SK-N-SH (cell line): ENCODE measurements at regions not wholly inside any gene's neighbourhood (a gene's known extent, or its start where the extent isn't known, plus 50 kb on each side); places are given as distances from the start of the nearest gene placed in this dataset.

Source experiments
- CTCF ChIA-PET: fragments of 300-600, 350-600 bp; formaldehyde crosslinking; extraction: SDS; loops from one replicate; lab custom pipeline; 2021; lab: Yijun Ruan, JAX
- POLR2A ChIA-PET: fragments of 350-600 bp; sonication (Branson Sonifier 250); formaldehyde crosslinking; extraction: SDS; loops from one replicate; lab custom pipeline; 2020; ENCODE audit warnings: antibody characterized with exemption, inconsistent platforms; lab: Yijun Ruan, JAX
- DNase-seq: peaks from one replicate; pipeline ENCODE4 v3.0.0; 2012
- H2AFZ ChIP-seq: fragments of 200-600 bp; sonication (generic); 2 replicates; pipeline ENCODE4 v1.8.1; 2016; ENCODE audit warnings: antibody characterized with exemption, mild to moderate bottlenecking, low read depth
- H3F3A ChIP-seq: fragments of 200-600 bp; sonication (generic); replicated peaks from 2 replicates; pipeline ENCODE3; 2016; ENCODE audit warnings: antibody characterized with exemption, mild to moderate bottlenecking; ENCODE audit not compliant: insufficient read depth
- H3K27ac ChIP-seq, 2 experiments: fragments of 200-500 bp in 1 of 2; fragments of 200-600 bp in 1 of 2; sonication (Bioruptor generic) in 1 of 2; sonication (generic), shearing (Covaris generic) in 1 of 2; 2 replicates each; pipeline versions ENCODE4 v1.5.1 to v1.6.1; 2014 to 2016; ENCODE audit warnings: low read depth in 2 of 2, inconsistent platforms in 1 of 2, low read length in 1 of 2, mild to moderate bottlenecking in 1 of 2, mixed read lengths in 1 of 2
- H3K27me3 ChIP-seq: fragments of 200-600 bp; sonication (generic), shearing (Covaris generic); 2 replicates; pipeline ENCODE4 v1.6.1; 2016; ENCODE audit warnings: mixed run types; ENCODE audit not compliant: insufficient read depth
- H3K36me3 ChIP-seq, 2 experiments: fragments of 200-500 bp in 1 of 2; fragments of 200-600 bp in 1 of 2; sonication (Bioruptor generic) in 1 of 2; sonication (generic) in 1 of 2; replicated peaks in 1 of 2; 2 replicates each; pipeline versions ENCODE3 to v1.5.1; 2014 to 2016; ENCODE audit warnings: low read length in 1 of 2, mild to moderate bottlenecking in 1 of 2; ENCODE audit not compliant: insufficient read depth in 2 of 2, control insufficient read depth in 1 of 2
- H3K4me1 ChIP-seq, 2 experiments: fragments of 200-500 bp in 1 of 2; fragments of 200-600 bp in 1 of 2; sonication (Bioruptor generic) in 1 of 2; sonication (generic), shearing (Covaris generic) in 1 of 2; 2 replicates each; pipeline versions ENCODE4 v1.5.1 to v1.6.1; 2014 to 2016; ENCODE audit warnings: low read depth in 1 of 2, low read length in 1 of 2, mixed run types in 1 of 2; ENCODE audit not compliant: insufficient read depth in 2 of 2, control insufficient read depth in 1 of 2
- H3K4me2 ChIP-seq: fragments of 200-600 bp; sonication (generic), shearing (Covaris generic); 2 replicates; pipeline ENCODE4 v1.6.1; 2017; ENCODE audit warnings: mixed run types
- H3K4me3 ChIP-seq, 2 experiments: fragments of 200-500 bp in 1 of 2; fragments of 200-600 bp in 1 of 2; sonication (Bioruptor generic) in 1 of 2; sonication (generic), shearing (Covaris generic) in 1 of 2; 2 replicates each; pipeline versions ENCODE4 v1.5.1 to v1.8.1; 2014 to 2016; ENCODE audit warnings: low read depth in 2 of 2, inconsistent platforms in 1 of 2, low read length in 1 of 2, mild to moderate bottlenecking in 1 of 2, mixed read lengths in 1 of 2, moderate library complexity in 1 of 2
- H3K79me2 ChIP-seq: fragments of 200-600 bp; sonication (generic); 2 replicates; pipeline ENCODE4 v1.8.1; 2017; ENCODE audit warnings: mild to moderate bottlenecking; ENCODE audit not compliant: insufficient read depth
- H3K9ac ChIP-seq: fragments of 200-600 bp; sonication (generic); 2 replicates; pipeline ENCODE4 v1.6.1; 2017; ENCODE audit warnings: mixed run types
- H3K9me2 ChIP-seq: fragments of 200-600 bp; sonication (generic); 2 replicates; pipeline ENCODE4 v1.6.1; 2017; ENCODE audit warnings: mixed run types
- H3K9me3 ChIP-seq: fragments of 200-600 bp; sonication (generic); 2 replicates; pipeline ENCODE4 v1.6.1; 2017; ENCODE audit warnings: mixed run types, mild to moderate bottlenecking, moderate library complexity
- H4K20me1 ChIP-seq: fragments of 200-600 bp; sonication (generic); 2 replicates; pipeline ENCODE4 v1.6.1; 2017; ENCODE audit warnings: mild to moderate bottlenecking, mixed run types; ENCODE audit not compliant: insufficient read depth
- CTCF ChIP-seq: fragments of 200-600 bp; sonication (generic); IDR thresholded peaks from 2 replicates; pipeline ENCODE4 v1.6.1; 2017; ENCODE audit warnings: antibody characterized with exemption, mild to moderate bottlenecking, moderate library complexity
- EP300 ChIP-seq, 2 experiments: IDR thresholded peaks; 2 replicates each; pipeline versions ENCODE4 v1.4.0 to v1.6.1; 2012; ENCODE audit warnings: borderline replicate concordance in 1 of 2, low read depth in 1 of 2, low read length in 1 of 2
- EZH2phosphoT487 ChIP-seq: fragments of 200-600 bp; sonication (generic); IDR thresholded peaks from 2 replicates; pipeline ENCODE4 v1.6.1; 2017; ENCODE audit warnings: low read depth, mixed run types, mild to moderate bottlenecking, antibody characterized with exemption, moderate library complexity, borderline replicate concordance
- FOXJ3 ChIP-seq: sonication (generic); formaldehyde crosslinking; IDR thresholded peaks from 2 replicates; pipeline ENCODE4 v1.5.1; 2020; ENCODE audit warnings: mild to moderate bottlenecking, missing genetic modification reagents
- RAD21 ChIP-seq: IDR thresholded peaks from 2 replicates; pipeline ENCODE4 v1.6.1; 2012; ENCODE audit warnings: mild to moderate bottlenecking, low read length
- RXRA ChIP-seq: IDR thresholded peaks from 2 replicates; pipeline ENCODE4 v1.4.0; 2012; ENCODE audit warnings: low read depth, mild to moderate bottlenecking, borderline replicate concordance
- SMC3 ChIP-seq: IDR thresholded peaks from 2 replicates; pipeline ENCODE4 v1.6.1; 2012; ENCODE audit warnings: low read depth, low read length, improper control_type of control experiment
- USF2 ChIP-seq: fragments of 150-350 bp; IDR thresholded peaks from 2 replicates; pipeline ENCODE4 v1.6.1; 2017; ENCODE audit warnings: antibody characterized with exemption, low read length, low read depth, borderline replicate concordance
- YY1 ChIP-seq: IDR thresholded peaks from 2 replicates; pipeline ENCODE4 v1.4.0; 2012; ENCODE audit warnings: low read depth, mild to moderate bottlenecking
- WGBS: methylation state at CpG from one replicate; pipeline ENCODE4 v1.1.6; 2017; ENCODE audit warnings: low lambda C conversion rate; 5-methylcytosine and 5-hydroxymethylcytosine counted together

GRCh38 chr14:105930572-105930971 is 404.2 kb downstream of the TMEM121 start (continued):
- TF ChIP-seq CTCF, result no peak
- no peak for TF ChIP-seq YY1
- no peak for TF ChIP-seq FOXJ3 (CRISPR knock-in tag)
- TF ChIP-seq, all 33 proteins: peak for 0

- Histone ChIP-seq H3K4me3 (no peak overlapping the region), H3K9me2 (no peaks in the 10 kb centered on the region), H3K79me2 (no peaks in the 10 kb centered on the region), H3K27me3 (no peaks in the 10 kb centered on the region), H4K20me1 (no peaks in the 10 kb centered on the region), H3K36me3 (no peaks in the 10 kb centered on the region), H3K4me1 (peaks cover 0 to 19% of the 10 kb centered on the region in 2 experiments; a peak in 1 of 4 replicates), H2AFZ (no peak overlapping the region), H3K9ac (no peak overlapping the region), H3K4me2 (no peak overlapping the region), H3F3A (no peaks in the 10 kb centered on the region), H3K9me3 (no peaks in the 10 kb centered on the region), H3K27ac (no peak overlapping the region)
- ChIA-PET POLR2A (no interaction called here), CTCF (interaction anchor here (0.6 to 5.8 kb wide), 7 partner anchors 12 to 257 kb away, joined by 3 to 54 read pairs (median 4); no protein-coding TSS in a partner anchor)
- WGBS, result 10% methylated on average over 13 of the region's 13 CpGs
- peak; percentile 86 for TF ChIP-seq RAD21
- no peak for TF ChIP-seq EZH2phosphoT487
- no peak for TF ChIP-seq USF2
- peak; percentile 63 for TF ChIP-seq SMC3
- no peak for TF ChIP-seq EP300 (IDR thresholded peaks at IDR 0.05; ENCODE audit: borderline replicate concordance in 1 of 2, low read depth in 1 of 2, low read length in 1 of 2)
- DNase-seq, result peak; percentile 83
These were observed 405.6 kb downstream of the TMEM121 start for GRCh38 chr14:105931808-105932483.

GRCh38 chr14:105933238-105933637 is 406.9 kb downstream of the TMEM121 start:
- Histone ChIP-seq H3F3A (no peaks in the 10 kb centered on the region), H3K4me1 (peaks cover 0 to 14% of the 10 kb centered on the region in 2 experiments; a peak in 1 of 4 replicates), H2AFZ (no peak overlapping the region), H3K79me2 (no peaks in the 10 kb centered on the region), H3K4me2 (no peak overlapping the region), H3K9ac (no peak overlapping the region), H3K9me3 (no peaks in the 10 kb centered on the region), H3K36me3 (no peaks in the 10 kb centered on the region), H3K9me2 (no peaks in the 10 kb centered on the region), H4K20me1 (no peaks in the 10 kb centered on the region), H3K27ac (no peak overlapping the region)
- CTCF ChIA-PET, result interaction anchor here (1.4 to 5.8 kb wide), 3 partner anchors 11 to 257 kb away, joined by 4 to 54 read pairs (median 10); no protein-coding TSS in a partner anchor
- WGBS, result 3% methylated on average over 7 of the region's 7 CpGs
- DNase-seq, result no peak
- no peak for TF ChIP-seq RXRA
- TF ChIP-seq, all 33 proteins: peak for 0
- Histone ChIP-seq H3K27me3 (no peaks in the 10 kb centered on the region), H3K4me3 (no peak overlapping the region)
- POLR2A ChIA-PET, result no interaction called here
